K562 (cell line): ENCODE measurements at regions not wholly inside any gene's neighbourhood (a gene's known extent, or its start where the extent isn't known, plus 50 kb on each side); places are given as distances from the start of the nearest gene placed in this dataset.

Source experiments
- ATAC-seq: fragments of 200-7000 bp; cut with Tn5 transposase; 3 replicates; pipeline ENCODE4 v1.9.1; 2020; ENCODE audit warnings: moderate library complexity
- BruUV-seq: library from RNA; stranded (reverse); fragments of 400-500 nt; replicated peaks from 2 replicates; lab custom pipeline; 2021; lab: Mats Ljungman, UMichigan
- CTCF ChIA-PET: fragments of 300-600 bp; formaldehyde crosslinking; extraction: SDS; loops from one replicate; lab custom pipeline; 2021; ENCODE audit warnings: low intra/inter-chr PET ratio; lab: Yijun Ruan, JAX
- POLR2A ChIA-PET: fragments of 300-600, 350-650 bp; sonication (Branson Sonifier 250); formaldehyde crosslinking; extraction: SDS; loops from one replicate; lab custom pipeline; 2021; ENCODE audit warnings: antibody characterized with exemption, inconsistent platforms; lab: Yijun Ruan, JAX
- DNase-seq, 4 experiments: peaks; one replicate each; pipeline versions ENCODE4 v3.0.0 to v3.0.0-alpha.2; 2011 to 2018; ENCODE audit warnings: low spot score in 3 of 4, mixed read lengths in 3 of 4; ENCODE audit errors: extremely low read depth in 1 of 4
- FAIRE-seq: peaks from 2 replicates; lab custom pipeline; 2011; peaks lifted over from hg19 to GRCh38; lab: Jason Lieb, UNC
- H2AFZ ChIP-seq: 2 replicates; pipeline ENCODE4 v1.6.0; 2011; ENCODE audit warnings: low read depth, low read length, control low read depth, inconsistent platforms
- H3K27ac ChIP-seq: fragments of 200-600 bp; 3 replicates; pipeline ENCODE4 v1.8.0; 2011; ENCODE audit warnings: low read depth, mild to moderate bottlenecking, control low read depth, inconsistent platforms, low read length, moderate library complexity, mixed read lengths; ENCODE audit errors: extremely low read depth
- H3K27me3 ChIP-seq, 2 experiments: fragments of 300-600 bp in 1 of 2; 2 replicates in 1 of 2; 3 replicates in 1 of 2; pipeline versions ENCODE4 v1.6.0 to v1.8.0; 2011; ENCODE audit warnings: inconsistent platforms in 2 of 2, low read length in 2 of 2, mild to moderate bottlenecking in 1 of 2, mixed read lengths in 1 of 2, moderate library complexity in 1 of 2; ENCODE audit not compliant: control insufficient read depth in 2 of 2, insufficient read depth in 2 of 2
- H3K36me3 ChIP-seq: fragments of 300-600 bp; 3 replicates; pipeline ENCODE4 v1.8.0; 2011; ENCODE audit warnings: mild to moderate bottlenecking, low read length, inconsistent platforms; ENCODE audit not compliant: control insufficient read depth, insufficient read depth
- H3K4me1 ChIP-seq, 2 experiments: fragments of 200-600 bp in 1 of 2; replicated peaks in 1 of 2; 2 replicates in 1 of 2; 3 replicates in 1 of 2; pipeline versions ENCODE4 v1.5.1 to v1.8.0; 2011; ENCODE audit warnings: inconsistent platforms in 2 of 2, low read length in 2 of 2, mild to moderate bottlenecking in 1 of 2, mixed read lengths in 1 of 2, moderate library complexity in 1 of 2; ENCODE audit not compliant: control insufficient read depth in 2 of 2, insufficient read depth in 2 of 2
- H3K4me2 ChIP-seq: 2 replicates; pipeline ENCODE4 v1.6.1; 2011; ENCODE audit warnings: low read length, control low read depth, inconsistent platforms, mixed read lengths; ENCODE audit not compliant: insufficient read depth
- H3K4me3 ChIP-seq: fragments of 200-600 bp; sonication (generic), shearing (Covaris generic); 2 replicates; pipeline ENCODE4 v1.5.1; 2016; ENCODE audit warnings: control low read depth, inconsistent platforms
- H3K79me2 ChIP-seq: fragments of 200-600 bp; 3 replicates; pipeline ENCODE4 v1.8.0; 2011; ENCODE audit warnings: low read length, inconsistent platforms; ENCODE audit not compliant: control insufficient read depth, insufficient read depth
- H3K9ac ChIP-seq, 2 experiments: 2 replicates each; pipeline versions ENCODE4 v1.6.0 to v1.6.1; 2011; ENCODE audit warnings: low read depth in 2 of 2, low read length in 2 of 2, control low read depth in 1 of 2, inconsistent platforms in 1 of 2, mild to moderate bottlenecking in 1 of 2, mixed read lengths in 1 of 2; ENCODE audit not compliant: insufficient read depth in 1 of 2
- H3K9me1 ChIP-seq: one replicate; pipeline ENCODE4 v1.6.0; 2011; ENCODE audit warnings: inconsistent platforms, mild to moderate bottlenecking, low read length, moderate library complexity; ENCODE audit not compliant: control insufficient read depth, insufficient read depth
- H3K9me3 ChIP-seq: replicated peaks from 2 replicates; pipeline ENCODE4 v1.5.1; 2011; ENCODE audit warnings: low read depth, low read length, inconsistent platforms; ENCODE audit not compliant: control insufficient read depth, insufficient read depth
- H4K20me1 ChIP-seq: replicated peaks from 2 replicates; pipeline ENCODE4 v1.6.1; 2011; ENCODE audit warnings: low read length, inconsistent platforms, mixed read lengths; ENCODE audit not compliant: control insufficient read depth, insufficient read depth
- ADNP ChIP-seq: fragments of 200-800 bp; sonication (Bioruptor generic); IDR thresholded peaks from 2 replicates; pipeline ENCODE4 v1.6.1; 2016; ENCODE audit warnings: missing genetic modification characterization, missing compliant biosample characterization
- AFF1 ChIP-seq, 2 experiments: fragments of 450-650 bp; IDR thresholded peaks; 2 replicates each; pipeline ENCODE4 v1.6.1; 2018; ENCODE audit warnings: mild to moderate bottlenecking in 2 of 2, low read depth in 1 of 2; ENCODE audit not compliant: partially characterized antibody in 2 of 2
- ARID2 ChIP-seq: fragments of 450-650 bp; IDR thresholded peaks from 2 replicates; pipeline ENCODE4 v1.6.1; 2017; ENCODE audit warnings: antibody characterized with exemption, mild to moderate bottlenecking
- ETS1 ChIP-seq: conservative IDR thresholded peaks from 2 replicates; pipeline ENCODE4 v1.6.1; 2011; ENCODE audit warnings: low read depth, mild to moderate bottlenecking, low read length; ENCODE audit not compliant: control insufficient read depth
- FOSL1 ChIP-seq: fragments of 200-800 bp; sonication (Bioruptor generic); conservative IDR thresholded peaks from 2 replicates; pipeline ENCODE4 v1.6.1; 2016; ENCODE audit warnings: missing genetic modification characterization, missing compliant biosample characterization
- HCFC1 ChIP-seq: IDR thresholded peaks from 2 replicates; pipeline ENCODE4 v1.6.1; 2012; ENCODE audit warnings: low read depth, low read length, improper control_type of control experiment
- HDAC2 ChIP-seq: fragments of 450-650 bp; IDR thresholded peaks from 2 replicates; pipeline ENCODE4 v1.6.1; 2016; ENCODE audit warnings: mild to moderate bottlenecking
- NKRF ChIP-seq: fragments of 450-650 bp; IDR thresholded peaks from 2 replicates; pipeline ENCODE4 v1.6.1; 2016; ENCODE audit warnings: borderline replicate concordance
- RCOR1 ChIP-seq, 2 experiments: IDR thresholded peaks; 2 replicates each; pipeline ENCODE4 v1.6.1; 2012; ENCODE audit warnings: low read depth in 2 of 2, low read length in 2 of 2, borderline replicate concordance in 1 of 2, improper control_type of control experiment in 1 of 2
- SETDB1 ChIP-seq: IDR thresholded peaks from one replicate; pipeline ENCODE4 v1.6.1; 2012; ENCODE audit warnings: low read length, control low read depth, inconsistent platforms
- SNRNP70 ChIP-seq: fragments of 200-400 bp; formaldehyde crosslinking; optimal IDR thresholded peaks from 2 replicates; pipeline ENCODE3; 2017; ENCODE audit warnings: low read depth, low read length
- WGBS: fragments of 100-300 bp; shearing (Covaris generic); methylation state at CpG from one replicate; pipeline ENCODE4 v1.1.6; 2016; ENCODE audit warnings: low coverage, mixed read lengths; ENCODE audit not compliant: insufficient coverage; ENCODE audit errors: missing lambda C conversion rate; 5-methylcytosine and 5-hydroxymethylcytosine counted together
- in situ Hi-C: fragments of 300-500 bp; cut with MboI; formaldehyde crosslinking; loops from 4 replicates; pipeline ENCODE4 v1.15.0; 2018; ENCODE audit warnings: inconsistent platforms, mixed read lengths
- intact Hi-C: fragments of 100-400 bp; cut with micrococcal nuclease; formaldehyde crosslinking; loops from 2 replicates; pipeline ENCODE4 v1.14.2; 2022

GRCh38 chr13:73820688-73821087 is 313.5 kb downstream of the KLF12 start:
- no peaks in the 10 kb centered on the region for H3K4me1 ChIP-seq
- no peak overlapping the region for H3K9ac ChIP-seq

More at GRCh38 chr13:73820688-73821087, 313.5 kb downstream of the KLF12 start:
- in situ Hi-C loops (no loop called here), intact Hi-C loops (no loop called here)
- Histone ChIP-seq H3K79me2 (no peaks in the 10 kb centered on the region), H3K9me3 (no peaks in the 10 kb centered on the region), H3K36me3 (no peaks in the 10 kb centered on the region), H3K4me2 (no peak overlapping the region), H3K4me3 (no peak overlapping the region), H3K9me1 (no peaks in the 10 kb centered on the region), H4K20me1 (no peaks in the 10 kb centered on the region), H2AFZ (no peak overlapping the region), H3K27me3 (no peaks in the 10 kb centered on the region), H3K27ac (no peak overlapping the region)
- CTCF ChIA-PET = no interaction called here
- WGBS = 5% methylated on average over 2 of the region's 2 CpGs
- no peak for TF ChIP-seq ETS1
- no peak for TF ChIP-seq AFF1 (IDR thresholded peaks at IDR 0.05; ENCODE audit: low read depth in 1 of 2, partially characterized antibody in 2 of 2)
- TF ChIP-seq ADNP (tag) = no peak
- TF ChIP-seq NKRF = no peak
- TF ChIP-seq RCOR1 (IDR thresholded peaks at IDR 0.05; ENCODE audit: borderline replicate concordance in 1 of 2, low read depth in 2 of 2, low read length in 2 of 2) = no peak
- TF ChIP-seq SETDB1 = no peak
- TF ChIP-seq HDAC2 = no peak
- no peak for TF ChIP-seq ARID2
- no peak for TF ChIP-seq HCFC1
- TF ChIP-seq SNRNP70 = no peak
- no peak for TF ChIP-seq FOSL1
- DNase-seq (no peak), FAIRE-seq (no peak), ATAC-seq (no peak)
- POLR2A ChIA-PET = no interaction called here
- BruUV-seq = no TSS peak
